H1 (cell line): ENCODE measurements at regions not wholly inside any gene's neighbourhood (a gene's known extent, or its start where the extent isn't known, plus 50 kb on each side); places are given as distances from the start of the nearest gene placed in this dataset.

Experiments
- CHD7 ChIP-seq: fragments of 300-600 bp; sonication (generic); IDR thresholded peaks from 2 replicates; pipeline ENCODE4 v1.7.1; 2012; ENCODE audit warnings: low read length, moderate library complexity, mild to moderate bottlenecking, inconsistent platforms; ENCODE audit not compliant: insufficient replicate concordance

GRCh38 chr12:71303199-71303598 lies 136.4 kb upstream of the LGR5 start (continued):
- TF ChIP-seq CHD7, result no peak
